Loucy (cell line): ENCODE measurements at regions not wholly inside any gene's neighbourhood (a gene's known extent, or its start where the extent isn't known, plus 50 kb on each side); places are given as distances from the start of the nearest gene placed in this dataset.

Source experiments
- EZH2phosphoT487 ChIP-seq: fragments of 200-600 bp; IDR thresholded peaks from 2 replicates; pipeline ENCODE4 v1.6.1; 2018; ENCODE audit warnings: antibody characterized with exemption, mild to moderate bottlenecking, moderate library complexity, borderline replicate concordance
- TF ChIP-seq, protein P1 (sequence below): fragments of 200-600 bp; sonication (generic); conservative IDR thresholded peaks from 2 replicates; pipeline ENCODE4 v1.5.1; 2014; ENCODE audit warnings: mild to moderate bottlenecking, antibody characterized with exemption, low read length

DNA sequence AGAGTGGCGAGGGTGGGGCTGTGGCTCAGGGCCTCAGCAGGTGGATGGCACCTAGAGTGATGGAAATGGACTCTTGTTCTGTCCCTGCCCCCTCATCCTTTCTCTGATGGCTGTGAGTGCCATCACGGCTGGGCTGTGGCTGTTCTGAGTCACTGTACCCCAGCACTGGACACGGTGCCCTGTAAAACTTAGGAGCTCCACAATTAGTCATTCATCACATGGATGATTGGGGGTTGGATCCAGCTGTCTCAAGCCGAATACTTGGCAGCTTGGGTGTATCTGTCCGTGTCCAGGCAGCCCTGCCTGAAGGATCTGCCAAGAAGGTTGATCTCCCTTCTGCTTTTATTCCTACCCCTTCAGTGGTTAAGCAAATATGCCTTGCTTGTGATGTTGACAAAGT, 295.5 kb upstream of the EEF2KMT start:
- TF ChIP-seq, protein P1, sequence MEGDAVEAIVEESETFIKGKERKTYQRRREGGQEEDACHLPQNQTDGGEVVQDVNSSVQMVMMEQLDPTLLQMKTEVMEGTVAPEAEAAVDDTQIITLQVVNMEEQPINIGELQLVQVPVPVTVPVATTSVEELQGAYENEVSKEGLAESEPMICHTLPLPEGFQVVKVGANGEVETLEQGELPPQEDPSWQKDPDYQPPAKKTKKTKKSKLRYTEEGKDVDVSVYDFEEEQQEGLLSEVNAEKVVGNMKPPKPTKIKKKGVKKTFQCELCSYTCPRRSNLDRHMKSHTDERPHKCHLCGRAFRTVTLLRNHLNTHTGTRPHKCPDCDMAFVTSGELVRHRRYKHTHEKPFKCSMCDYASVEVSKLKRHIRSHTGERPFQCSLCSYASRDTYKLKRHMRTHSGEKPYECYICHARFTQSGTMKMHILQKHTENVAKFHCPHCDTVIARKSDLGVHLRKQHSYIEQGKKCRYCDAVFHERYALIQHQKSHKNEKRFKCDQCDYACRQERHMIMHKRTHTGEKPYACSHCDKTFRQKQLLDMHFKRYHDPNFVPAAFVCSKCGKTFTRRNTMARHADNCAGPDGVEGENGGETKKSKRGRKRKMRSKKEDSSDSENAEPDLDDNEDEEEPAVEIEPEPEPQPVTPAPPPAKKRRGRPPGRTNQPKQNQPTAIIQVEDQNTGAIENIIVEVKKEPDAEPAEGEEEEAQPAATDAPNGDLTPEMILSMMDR = no peak
- TF ChIP-seq EZH2phosphoT487 = no peak
